ENCODE measurements at regions not wholly inside any gene's neighbourhood (a gene's known extent, or its start where the extent isn't known, plus 50 kb on each side); places are given as distances from the start of the nearest gene placed in this dataset.

DNA sequence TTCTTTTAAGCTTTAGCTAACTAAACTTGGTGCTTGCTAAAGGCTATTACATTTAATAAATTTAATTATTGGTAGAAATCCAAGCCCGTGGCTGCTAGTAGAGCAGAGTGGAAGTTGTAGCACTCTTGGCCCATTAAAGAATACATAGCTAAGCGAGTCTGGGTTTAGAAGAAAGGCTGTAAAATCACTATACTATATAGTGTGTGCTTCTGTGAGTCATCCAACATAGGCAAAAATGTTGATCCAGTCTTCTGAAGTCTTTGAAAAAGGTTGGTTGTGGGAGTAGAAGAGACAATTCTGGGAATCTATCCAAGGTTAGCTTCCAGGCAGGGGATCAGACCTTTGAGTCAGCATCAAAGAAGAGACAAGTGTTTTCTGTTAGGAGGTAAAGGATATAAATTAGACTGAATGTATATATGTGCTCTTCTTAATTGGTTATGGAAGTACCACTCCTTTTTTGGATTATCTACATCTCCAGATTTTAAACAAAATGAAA, 664.2 kb downstream of the NXPH1 start:
- no peak overlapping the region for H3K9ac ChIP-seq (ENCODE audit: extremely low read depth, low read length, poor library complexity, severe bottlenecking)
- H3K4me3 Mint-ChIP-seq = no peak overlapping the region
- no peaks in the 10 kb centered on the region for H3K4me1 Mint-ChIP-seq
- no peak overlapping the region for H3K4me3 ChIP-seq (ENCODE audit: low read length)
- no peak for DNase-seq
- no peaks in the 10 kb centered on the region for H3K36me3 ChIP-seq (ENCODE audit: control insufficient read depth, insufficient read depth, low read length)
- no peaks in the 10 kb centered on the region for H3K27me3 Mint-ChIP-seq (ENCODE audit: insufficient read depth)
- WGBS, 2 experiments (ENCODE audit: insufficient coverage in 1 of 2, insufficient read length in 1 of 2) = 96% methylated on average over 2 of the region's 2 CpGs; no CpG with 5 or more reads in 1 of the 2 experiments
- peaks cover 2% of the 10 kb centered on the region for H3K9me3 Mint-ChIP-seq
- no peaks in the 10 kb centered on the region for H3K9me3 ChIP-seq (ENCODE audit: control insufficient read depth, low read length)
- H3K4me1 ChIP-seq (ENCODE audit: control insufficient read depth, insufficient read depth, low read length) = no peaks in the 10 kb centered on the region
- H3K36me3 Mint-ChIP-seq (ENCODE audit: low read depth) = no peaks in the 10 kb centered on the region
- TF ChIP-seq, protein P1, sequence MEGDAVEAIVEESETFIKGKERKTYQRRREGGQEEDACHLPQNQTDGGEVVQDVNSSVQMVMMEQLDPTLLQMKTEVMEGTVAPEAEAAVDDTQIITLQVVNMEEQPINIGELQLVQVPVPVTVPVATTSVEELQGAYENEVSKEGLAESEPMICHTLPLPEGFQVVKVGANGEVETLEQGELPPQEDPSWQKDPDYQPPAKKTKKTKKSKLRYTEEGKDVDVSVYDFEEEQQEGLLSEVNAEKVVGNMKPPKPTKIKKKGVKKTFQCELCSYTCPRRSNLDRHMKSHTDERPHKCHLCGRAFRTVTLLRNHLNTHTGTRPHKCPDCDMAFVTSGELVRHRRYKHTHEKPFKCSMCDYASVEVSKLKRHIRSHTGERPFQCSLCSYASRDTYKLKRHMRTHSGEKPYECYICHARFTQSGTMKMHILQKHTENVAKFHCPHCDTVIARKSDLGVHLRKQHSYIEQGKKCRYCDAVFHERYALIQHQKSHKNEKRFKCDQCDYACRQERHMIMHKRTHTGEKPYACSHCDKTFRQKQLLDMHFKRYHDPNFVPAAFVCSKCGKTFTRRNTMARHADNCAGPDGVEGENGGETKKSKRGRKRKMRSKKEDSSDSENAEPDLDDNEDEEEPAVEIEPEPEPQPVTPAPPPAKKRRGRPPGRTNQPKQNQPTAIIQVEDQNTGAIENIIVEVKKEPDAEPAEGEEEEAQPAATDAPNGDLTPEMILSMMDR (conservative IDR thresholded peaks at IDR 0.05) = no peak
- no peak overlapping the region for H3K27ac Mint-ChIP-seq
- H3K27ac ChIP-seq (ENCODE audit: low read depth, low read length) = no peak overlapping the region
- H3K27me3 ChIP-seq (ENCODE audit: control insufficient read depth, insufficient read depth, low read length, poor library complexity, severe bottlenecking) = no peaks in the 10 kb centered on the region

DNA sequence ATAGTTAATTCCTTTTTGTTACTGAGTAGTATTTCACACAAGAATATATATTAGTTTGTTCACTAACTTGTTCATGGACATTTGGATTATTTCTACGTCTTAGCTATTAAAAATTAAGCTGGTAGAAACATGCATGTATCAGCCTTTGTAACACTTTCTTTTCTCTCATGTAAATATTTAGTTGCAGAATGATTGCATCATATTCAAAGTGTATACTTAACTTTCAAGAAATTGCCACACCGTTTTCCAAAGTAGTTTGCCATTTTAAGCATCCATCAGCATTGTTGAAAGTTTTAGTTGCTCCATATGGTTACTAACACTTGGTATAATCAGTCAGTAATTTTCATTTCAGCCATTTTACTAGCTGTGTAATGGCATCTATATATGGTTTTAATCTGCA, 666.9 kb downstream of the NXPH1 start:
- H3K9me3 Mint-ChIP-seq = peaks cover 2% of the 10 kb centered on the region
- Histone ChIP-seq H3K4me1 (ENCODE audit: control insufficient read depth, insufficient read depth, low read length) (no peaks in the 10 kb centered on the region), H3K9ac (ENCODE audit: extremely low read depth, low read length, poor library complexity, severe bottlenecking) (no peak overlapping the region), H3K9me3 (ENCODE audit: control insufficient read depth, low read length) (no peaks in the 10 kb centered on the region), H3K27me3 (ENCODE audit: control insufficient read depth, insufficient read depth, low read length, poor library complexity, severe bottlenecking) (no peaks in the 10 kb centered on the region), H3K27ac (ENCODE audit: low read depth, low read length) (no peak overlapping the region), H3K36me3 (ENCODE audit: control insufficient read depth, insufficient read depth, low read length) (no peaks in the 10 kb centered on the region), H3K4me3 (ENCODE audit: low read length) (no peak overlapping the region)
- DNase-seq = no peak
- H3K4me1 Mint-ChIP-seq = no peaks in the 10 kb centered on the region
- H3K4me3 Mint-ChIP-seq = no peak overlapping the region
- no peaks in the 10 kb centered on the region for H3K36me3 Mint-ChIP-seq (ENCODE audit: low read depth)
- H3K27ac Mint-ChIP-seq = no peak overlapping the region
- no peaks in the 10 kb centered on the region for H3K27me3 Mint-ChIP-seq (ENCODE audit: insufficient read depth)
- TF ChIP-seq, protein P1 (conservative IDR thresholded peaks at IDR 0.05) = no peak
- 77 to 100% methylated on average over 1 to 2 of the region's 2 CpGs for WGBS, 2 experiments (ENCODE audit: insufficient coverage in 1 of 2, insufficient read length in 1 of 2)

DNA sequence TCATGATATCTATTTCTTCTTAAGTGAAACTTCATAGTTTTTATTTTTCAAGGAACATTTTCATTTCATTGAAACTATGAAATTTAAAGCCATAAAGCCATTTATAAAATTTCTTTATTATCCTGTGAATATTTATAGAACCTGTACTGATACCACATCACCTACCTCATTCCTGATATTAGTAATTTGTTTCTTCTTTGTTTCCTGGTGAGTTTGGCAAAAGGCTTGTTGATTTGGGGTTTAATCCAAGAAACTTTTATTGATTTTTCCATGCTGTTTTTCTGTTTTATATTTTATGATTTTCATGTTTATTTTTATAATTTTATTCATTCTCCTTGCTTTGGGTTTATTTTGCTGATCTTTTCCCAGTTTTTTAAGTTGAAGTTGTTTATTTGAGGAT, 669.4 kb downstream of the NXPH1 start:
- Histone ChIP-seq H3K27me3 (ENCODE audit: control insufficient read depth, insufficient read depth, low read length, poor library complexity, severe bottlenecking) (no peaks in the 10 kb centered on the region), H3K27ac (ENCODE audit: low read depth, low read length) (no peak overlapping the region), H3K36me3 (ENCODE audit: control insufficient read depth, insufficient read depth, low read length) (no peaks in the 10 kb centered on the region), H3K9me3 (ENCODE audit: control insufficient read depth, low read length) (no peaks in the 10 kb centered on the region), H3K9ac (ENCODE audit: extremely low read depth, low read length, poor library complexity, severe bottlenecking) (no peak overlapping the region), H3K4me1 (ENCODE audit: control insufficient read depth, insufficient read depth, low read length) (no peaks in the 10 kb centered on the region), H3K4me3 (ENCODE audit: low read length) (no peak overlapping the region)
- TF ChIP-seq, protein P1 (conservative IDR thresholded peaks at IDR 0.05) = no peak
- no peaks in the 10 kb centered on the region for H3K36me3 Mint-ChIP-seq (ENCODE audit: low read depth)
- H3K27ac Mint-ChIP-seq = no peak overlapping the region
- H3K9me3 Mint-ChIP-seq = peaks cover 2% of the 10 kb centered on the region
- DNase-seq = no peak
- H3K4me3 Mint-ChIP-seq = no peak overlapping the region
- H3K27me3 Mint-ChIP-seq (ENCODE audit: insufficient read depth) = no peaks in the 10 kb centered on the region
- no peaks in the 10 kb centered on the region for H3K4me1 Mint-ChIP-seq
